AG09319 (cell line): ENCODE measurements at regions not wholly inside any gene's neighbourhood (a gene's known extent, or its start where the extent isn't known, plus 50 kb on each side); places are given as distances from the start of the nearest gene placed in this dataset.

ENCODE experiments used
- DNase-seq: peaks from one replicate; pipeline ENCODE4 v3.0.0-alpha.2; 2010; ENCODE audit warnings: low read depth; ENCODE audit errors: extremely low read depth
- CTCF ChIP-seq: IDR thresholded peaks from 2 replicates; pipeline ENCODE4 v1.5.1; 2011; ENCODE audit warnings: low read depth, mild to moderate bottlenecking, inconsistent platforms, low read length, moderate library complexity

- TF ChIP-seq CTCF, result no peak
- DNase-seq, result no peak
Observed at GRCh38 chr6:90650041-90650940, 63.4 kb upstream of the MAP3K7 start.

DNA sequence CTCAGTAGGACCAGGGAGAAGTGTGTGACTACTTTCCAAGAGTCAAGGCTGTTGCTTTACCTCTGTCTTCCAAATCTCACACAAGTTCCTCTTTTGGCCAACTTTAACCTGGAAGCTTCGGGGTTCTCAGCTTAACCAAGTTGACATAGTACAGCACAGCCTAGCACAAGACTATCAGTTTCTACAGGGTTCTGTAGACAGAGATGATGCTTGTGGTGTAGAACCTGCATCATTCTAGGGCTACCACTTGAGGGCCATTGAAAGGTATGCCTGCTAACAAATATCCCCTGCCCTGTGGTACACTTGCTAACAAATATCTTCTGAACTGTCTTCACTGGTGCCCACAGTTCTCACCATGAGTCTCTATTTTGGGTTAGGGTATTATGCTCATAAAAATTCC is 62.0 kb upstream of the MAP3K7 start:
- TF ChIP-seq CTCF, result no peak
- DNase-seq, result no peak

GRCh38 chr6:90646940-90647339 is 60.1 kb upstream of the MAP3K7 start:
- no peak for DNase-seq
- TF ChIP-seq CTCF, result no peak

DNA sequence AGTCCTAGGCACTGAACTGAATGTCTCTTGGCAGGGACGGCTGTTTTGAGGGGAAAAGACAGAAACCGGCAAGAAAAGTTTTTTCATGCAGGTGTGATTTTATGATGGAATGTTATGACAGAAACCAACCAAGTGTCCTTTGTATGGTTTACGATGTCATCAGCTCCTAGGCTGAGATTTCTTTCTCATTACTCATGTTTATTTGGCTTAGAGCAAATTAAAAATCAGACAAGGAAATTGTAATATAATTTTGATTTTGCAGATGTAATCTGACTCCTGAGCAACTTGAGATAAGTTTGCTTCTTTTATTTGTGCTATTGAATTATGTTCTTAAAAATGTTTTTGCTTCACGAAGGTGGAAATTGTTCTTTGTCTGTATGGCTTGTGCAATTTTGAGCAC is 58.8 kb upstream of the MAP3K7 start:
- TF ChIP-seq CTCF, result no peak
- no peak for DNase-seq

DNA sequence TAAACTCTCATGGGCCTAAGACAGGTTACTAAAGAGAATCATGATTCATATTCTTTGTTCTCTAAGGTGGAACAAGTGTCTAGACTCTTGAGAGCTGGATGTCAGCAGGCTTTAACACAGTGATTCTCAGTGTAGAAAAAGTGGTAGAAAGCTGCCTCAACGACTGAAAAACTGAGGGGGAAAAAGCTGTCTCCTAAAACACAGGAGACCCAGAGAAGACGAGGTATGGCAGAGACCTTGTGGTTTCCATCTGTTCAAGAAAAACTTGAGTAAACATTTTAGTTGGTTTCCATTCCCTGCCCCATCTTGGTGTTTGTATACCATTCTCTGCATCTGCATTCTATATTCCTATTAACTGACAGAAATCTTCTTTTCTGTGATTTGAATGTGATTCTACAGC is 57.6 kb upstream of the MAP3K7 start:
- TF ChIP-seq CTCF, result no peak
- no peak for DNase-seq

DNA sequence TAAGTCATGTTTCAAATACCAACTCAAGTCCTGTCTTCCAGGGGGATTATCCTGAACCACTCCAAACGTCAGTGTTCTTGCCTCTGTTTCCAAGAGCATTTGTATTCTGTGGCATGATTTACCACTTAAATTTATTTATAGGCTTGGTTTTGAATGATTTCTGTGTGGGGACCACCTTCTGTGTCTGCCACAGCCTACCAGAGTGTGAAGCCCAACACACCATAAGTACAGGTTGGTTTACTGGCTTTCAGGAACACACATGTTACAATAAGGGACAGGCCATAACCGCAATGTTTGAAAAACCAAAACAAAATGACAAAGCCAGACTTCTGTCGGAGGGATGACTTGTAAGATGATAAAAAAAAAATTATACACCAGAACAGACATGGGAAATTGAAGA is 56.5 kb upstream of the MAP3K7 start:
- TF ChIP-seq CTCF, result no peak
- no peak for DNase-seq

DNA sequence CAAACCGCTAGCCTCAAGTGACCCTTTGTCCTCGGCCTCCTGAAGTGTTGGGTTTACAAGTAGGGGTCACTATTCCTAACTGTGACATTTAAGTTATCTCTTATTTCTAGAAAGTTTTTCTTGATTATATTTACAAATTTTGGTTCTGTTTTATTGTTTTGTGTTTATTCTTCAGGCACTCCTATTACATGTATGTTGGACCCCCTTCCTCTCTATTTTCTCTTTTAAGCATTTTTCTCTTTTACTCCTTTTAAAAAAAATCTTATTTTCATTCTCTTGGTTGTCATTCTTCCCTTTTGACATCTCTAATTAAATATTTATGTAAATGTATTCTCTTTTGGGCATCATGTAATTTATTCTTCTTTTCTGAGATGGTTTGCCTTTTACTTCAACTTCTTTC is 50.4 kb upstream of the MAP3K7 start:
- no peak for DNase-seq
- TF ChIP-seq CTCF, result no peak
